Ovary (tissue), 3 donors: ENCODE measurements at regions not wholly inside any gene's neighbourhood (a gene's known extent, or its start where the extent isn't known, plus 50 kb on each side); places are given as distances from the start of the nearest gene placed in this dataset.

ENCODE experiments used
- CTCF ChIP-seq, 3 donors: fragments of 450-650 bp in 2 of 3; fragments of 200-600 bp in 1 of 3; IDR thresholded peaks; one replicate each; pipeline versions ENCODE4 v1.5.1 to v1.8.0; 2016 to 2022; ENCODE audit warnings: antibody characterized with exemption in 3 of 3, mild to moderate bottlenecking in 1 of 3
- EP300 ChIP-seq: sonication (generic); formaldehyde crosslinking; IDR thresholded peaks from one replicate; pipeline ENCODE4 v1.6.1; 2017; ENCODE audit warnings: antibody characterized with exemption
- POLR2A ChIP-seq: fragments of 450-650 bp; IDR thresholded peaks from one replicate; pipeline ENCODE4 v1.6.1; 2017; ENCODE audit warnings: antibody characterized with exemption, mild to moderate bottlenecking, moderate library complexity
- donor health status: DM: no; HTN: no; CAD: no.

GRCh38 chr9:106752581-106752980 lies 110.4 kb upstream of the ZNF462 start:
- no peak for TF ChIP-seq CTCF (IDR thresholded peaks at IDR 0.05)
- no peak for TF ChIP-seq POLR2A
- no peak for TF ChIP-seq EP300
